Endothelial cell of umbilical vein (primary cell): ENCODE measurements at regions not wholly inside any gene's neighbourhood (a gene's known extent, or its start where the extent isn't known, plus 50 kb on each side); places are given as distances from the start of the nearest gene placed in this dataset.

ENCODE experiments used
- BruUV-seq: library from RNA; stranded (reverse); fragments of 400-500 nt; replicated peaks from 2 replicates; lab custom pipeline; 2021; lab: Mats Ljungman, UMichigan
- CTCF ChIA-PET: fragments of 300-600, 350-600 bp; sonication (Branson Sonifier 250); formaldehyde crosslinking; loops from one replicate; lab custom pipeline; 2021; ENCODE audit warnings: antibody characterized with exemption, inconsistent platforms; lab: Charles Lee
- POLR2A ChIA-PET: fragments of 300-600, 350-600 bp; sonication (Branson Sonifier 250); formaldehyde crosslinking; loops from one replicate; lab custom pipeline; 2021; ENCODE audit warnings: antibody characterized with exemption, inconsistent platforms; lab: Charles Lee
- DNase-seq: peaks from one replicate; pipeline ENCODE4 v3.0.0-alpha.2; 2011; ENCODE audit warnings: low read depth, low spot score
- FAIRE-seq: peaks from 2 replicates; lab custom pipeline; 2011; peaks lifted over from hg19 to GRCh38; lab: Jason Lieb, UNC
- H2AFZ ChIP-seq: 2 replicates; pipeline ENCODE4 v1.6.0; 2012; ENCODE audit warnings: low read depth, low read length, control low read depth, inconsistent platforms
- H3K27ac ChIP-seq: 2 replicates; pipeline ENCODE4 v1.5.1; 2011; ENCODE audit warnings: low read depth, mild to moderate bottlenecking, control low read depth, low read length, moderate library complexity; ENCODE audit not compliant: insufficient read depth
- H3K27me3 ChIP-seq, 2 experiments: 2 replicates each; pipeline versions ENCODE4 v1.6.0 to v1.6.1; 2011; ENCODE audit warnings: low read length in 2 of 2, mixed read lengths in 1 of 2; ENCODE audit not compliant: control insufficient read depth in 2 of 2, insufficient read depth in 2 of 2
- H3K36me3 ChIP-seq, 2 experiments: 2 replicates in 1 of 2; 3 replicates in 1 of 2; pipeline ENCODE4 v1.5.1; 2011; ENCODE audit warnings: low read length in 2 of 2, mild to moderate bottlenecking in 1 of 2, moderate library complexity in 1 of 2; ENCODE audit not compliant: control insufficient read depth in 2 of 2, insufficient read depth in 2 of 2; ENCODE audit errors: extremely low read depth in 1 of 2
- H3K4me1 ChIP-seq: 3 replicates; pipeline ENCODE4 v1.5.1; 2011; ENCODE audit warnings: mild to moderate bottlenecking, low read length; ENCODE audit not compliant: control insufficient read depth, insufficient read depth; ENCODE audit errors: extremely low read depth
- H3K4me2 ChIP-seq: 2 replicates; pipeline ENCODE4 v1.6.1; 2011; ENCODE audit warnings: low read length, control low read depth, mixed read lengths; ENCODE audit not compliant: insufficient read depth
- H3K4me3 ChIP-seq, 3 experiments: fragments of 200-600 bp in 1 of 3; sonication (generic), shearing (Covaris generic) in 1 of 3; replicated peaks in 1 of 3; 2 replicates each; pipeline ENCODE4 v1.5.1; 2011 to 2016; ENCODE audit warnings: control low read depth in 3 of 3, low read length in 3 of 3, mild to moderate bottlenecking in 2 of 3, inconsistent platforms in 1 of 3, low read depth in 1 of 3, moderate library complexity in 1 of 3; ENCODE audit not compliant: insufficient read depth in 1 of 3
- H3K79me2 ChIP-seq: 2 replicates; pipeline ENCODE4 v1.6.0; 2012; ENCODE audit warnings: low read length, inconsistent platforms; ENCODE audit not compliant: control insufficient read depth, insufficient read depth
- H3K9ac ChIP-seq: replicated peaks from 2 replicates; pipeline ENCODE3; 2011; ENCODE audit warnings: low read length, control low read depth; ENCODE audit not compliant: insufficient read depth; ENCODE audit errors: extremely low read depth
- H3K9me1 ChIP-seq: replicated peaks from 3 replicates; pipeline ENCODE4 v1.6.0; 2011; ENCODE audit warnings: mild to moderate bottlenecking, low read length; ENCODE audit not compliant: control insufficient read depth, insufficient read depth; ENCODE audit errors: extremely low read depth
- H3K9me3 ChIP-seq: replicated peaks from 2 replicates; pipeline ENCODE4 v1.5.1; 2012; ENCODE audit warnings: low read length, inconsistent platforms; ENCODE audit not compliant: control insufficient read depth, insufficient read depth
- H4K20me1 ChIP-seq: replicated peaks from 2 replicates; pipeline ENCODE3; 2011; ENCODE audit warnings: mild to moderate bottlenecking, low read length; ENCODE audit not compliant: control insufficient read depth, insufficient read depth; ENCODE audit errors: extremely low read depth
- EZH2 ChIP-seq: IDR thresholded peaks from 2 replicates; pipeline ENCODE4 v1.6.1; 2012; ENCODE audit warnings: borderline replicate concordance, low read depth, mild to moderate bottlenecking, moderate library complexity, low read length, inconsistent platforms; ENCODE audit not compliant: severe bottlenecking
- FOS ChIP-seq: IDR thresholded peaks from 2 replicates; pipeline ENCODE4 v1.6.1; 2011; ENCODE audit warnings: mild to moderate bottlenecking, low read length, moderate library complexity, borderline replicate concordance; ENCODE audit not compliant: insufficient read depth
- GATA2 ChIP-seq: IDR thresholded peaks from 2 replicates; pipeline ENCODE4 v1.7.0; 2011; ENCODE audit warnings: low read depth, mild to moderate bottlenecking, moderate library complexity, mixed read lengths, low read length; ENCODE audit not compliant: insufficient read length, insufficient read depth
- JUN ChIP-seq: IDR thresholded peaks from 2 replicates; pipeline ENCODE4 v1.6.1; 2011; ENCODE audit warnings: borderline replicate concordance, low read depth; ENCODE audit not compliant: insufficient read length, insufficient read depth
- MAX ChIP-seq: IDR thresholded peaks from 2 replicates; pipeline ENCODE4 v1.6.1; 2011; ENCODE audit not compliant: insufficient read depth, insufficient read length
- MYC ChIP-seq: IDR thresholded peaks from one replicate; pipeline ENCODE4 v1.6.1; 2011; ENCODE audit warnings: mild to moderate bottlenecking, low read depth, low read length
- POLR2A ChIP-seq: IDR thresholded peaks from 2 replicates; pipeline ENCODE4 v1.6.1; 2012; ENCODE audit warnings: low read depth, mild to moderate bottlenecking, control low read depth, low read length
- POLR2AphosphoS5 ChIP-seq: IDR thresholded peaks from 2 replicates; pipeline ENCODE4 v1.6.1; 2012; ENCODE audit warnings: low read depth, mild to moderate bottlenecking, control low read depth, low read length, moderate library complexity; ENCODE audit not compliant: insufficient read depth
- dilution Hi-C: fragments of 300-500 bp; cut with MboI; formaldehyde crosslinking; loops from one replicate; pipeline ENCODE4 v1.15.0; 2019; ENCODE audit warnings: low sequenced_read_pairs; ENCODE audit not compliant: extremely low pct_ligation_motif_present
- intact Hi-C: fragments of 100-400 bp; cut with micrococcal nuclease; formaldehyde crosslinking; loops from one replicate; pipeline ENCODE4 v1.10.0; 2022
- TF ChIP-seq, protein P1 (sequence below), 2 donors: IDR thresholded peaks; 1 replicate in 1 of 2; 2 replicates in 1 of 2; pipeline ENCODE4 v1.5.1; 2011; ENCODE audit warnings: low read length in 2 of 2, mild to moderate bottlenecking in 2 of 2, moderate library complexity in 2 of 2, control low read depth in 1 of 2, inconsistent platforms in 1 of 2, low read depth in 1 of 2; ENCODE audit not compliant: insufficient read depth in 1 of 2; ENCODE audit errors: extremely low read depth in 1 of 2

GRCh38 chr3:168974617-168975403 is 688.7 kb downstream of the MECOM start:
- H3K36me3 ChIP-seq, result no peaks in the 10 kb centered on the region
- H3K4me1 ChIP-seq, result peaks cover 2% of the 10 kb centered on the region
- POLR2A ChIA-PET, result no interaction called here
- DNase-seq (no peak), FAIRE-seq (no peak)
- H3K79me2 ChIP-seq, result no peaks in the 10 kb centered on the region
- no peaks in the 10 kb centered on the region for H3K9me3 ChIP-seq
- no peaks in the 10 kb centered on the region for H3K9me1 ChIP-seq
- H3K27ac ChIP-seq, result no peak overlapping the region
- no TSS peak for BruUV-seq
- dilution Hi-C loops (no loop called here), intact Hi-C loops (no loop called here)
- no peak overlapping the region for H3K4me3 ChIP-seq
- H3K9ac ChIP-seq, result no peak overlapping the region
- H3K4me2 ChIP-seq, result no peak overlapping the region
- H3K27me3 ChIP-seq, result no peaks in the 10 kb centered on the region
- no peak overlapping the region for H2AFZ ChIP-seq
- CTCF ChIA-PET, result interaction anchor here (1.2 to 1.6 kb wide), 2 partner anchors 13 to 59 kb away, joined by 3 read pairs; no protein-coding TSS in a partner anchor
- H4K20me1 ChIP-seq, result no peaks in the 10 kb centered on the region
- TF ChIP-seq EZH2, result no peak
- TF ChIP-seq GATA2, result no peak
- TF ChIP-seq FOS, result no peak
- no peak for TF ChIP-seq POLR2AphosphoS5
- no peak for TF ChIP-seq MYC
- no peak for TF ChIP-seq POLR2A
- TF ChIP-seq, protein P1, sequence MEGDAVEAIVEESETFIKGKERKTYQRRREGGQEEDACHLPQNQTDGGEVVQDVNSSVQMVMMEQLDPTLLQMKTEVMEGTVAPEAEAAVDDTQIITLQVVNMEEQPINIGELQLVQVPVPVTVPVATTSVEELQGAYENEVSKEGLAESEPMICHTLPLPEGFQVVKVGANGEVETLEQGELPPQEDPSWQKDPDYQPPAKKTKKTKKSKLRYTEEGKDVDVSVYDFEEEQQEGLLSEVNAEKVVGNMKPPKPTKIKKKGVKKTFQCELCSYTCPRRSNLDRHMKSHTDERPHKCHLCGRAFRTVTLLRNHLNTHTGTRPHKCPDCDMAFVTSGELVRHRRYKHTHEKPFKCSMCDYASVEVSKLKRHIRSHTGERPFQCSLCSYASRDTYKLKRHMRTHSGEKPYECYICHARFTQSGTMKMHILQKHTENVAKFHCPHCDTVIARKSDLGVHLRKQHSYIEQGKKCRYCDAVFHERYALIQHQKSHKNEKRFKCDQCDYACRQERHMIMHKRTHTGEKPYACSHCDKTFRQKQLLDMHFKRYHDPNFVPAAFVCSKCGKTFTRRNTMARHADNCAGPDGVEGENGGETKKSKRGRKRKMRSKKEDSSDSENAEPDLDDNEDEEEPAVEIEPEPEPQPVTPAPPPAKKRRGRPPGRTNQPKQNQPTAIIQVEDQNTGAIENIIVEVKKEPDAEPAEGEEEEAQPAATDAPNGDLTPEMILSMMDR (IDR thresholded peaks at IDR 0.05; ENCODE audit: extremely low read depth in 1 of 2, insufficient read depth in 1 of 2, low read depth in 1 of 2, low read length in 2 of 2), result no peak
- no peak for TF ChIP-seq MAX
- TF ChIP-seq JUN, result no peak
